HG02852 (cell line): ENCODE measurements at regions not wholly inside any gene's neighbourhood (a gene's known extent, or its start where the extent isn't known, plus 50 kb on each side); places are given as distances from the start of the nearest gene placed in this dataset.
"Not testable (repeated sequence)": the region's sequence is repeated elsewhere in the genome, so short reads cannot be mapped to it uniquely, and the experiment has no call there.

Source experiments
- ATAC-seq: cut with Tn5 transposase; IDR thresholded peaks from one replicate; pipeline ENCODE4 v1.9.1; 2021; ENCODE audit warnings: mild to moderate bottlenecking, moderate library complexity; ENCODE audit not compliant: unreplicated experiment

DNA sequence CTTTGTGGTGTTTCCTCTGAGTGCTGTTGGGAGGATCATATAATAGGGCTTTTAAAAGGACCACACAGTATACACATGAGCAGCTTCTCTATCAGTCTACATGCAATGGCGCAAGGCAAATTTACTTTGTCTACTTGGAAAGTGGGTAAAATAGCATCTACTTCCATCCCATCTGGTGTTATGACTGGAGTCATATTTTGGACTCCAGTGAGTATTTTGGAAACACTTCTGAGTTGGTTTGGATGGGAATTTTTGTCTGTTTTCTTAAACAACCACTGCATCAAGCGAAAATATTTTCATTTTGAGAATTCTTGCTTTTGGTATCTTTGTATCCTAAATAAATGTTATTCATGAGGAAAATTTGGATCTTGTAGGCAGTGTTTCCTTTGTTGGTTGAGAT is 220.8 kb downstream of the NMUR2 start:
- no peak for ATAC-seq

- ATAC-seq: no peak
These were observed 223.6 kb downstream of the NMUR2 start for GRCh38 chr5:152181461-152181860.

DNA sequence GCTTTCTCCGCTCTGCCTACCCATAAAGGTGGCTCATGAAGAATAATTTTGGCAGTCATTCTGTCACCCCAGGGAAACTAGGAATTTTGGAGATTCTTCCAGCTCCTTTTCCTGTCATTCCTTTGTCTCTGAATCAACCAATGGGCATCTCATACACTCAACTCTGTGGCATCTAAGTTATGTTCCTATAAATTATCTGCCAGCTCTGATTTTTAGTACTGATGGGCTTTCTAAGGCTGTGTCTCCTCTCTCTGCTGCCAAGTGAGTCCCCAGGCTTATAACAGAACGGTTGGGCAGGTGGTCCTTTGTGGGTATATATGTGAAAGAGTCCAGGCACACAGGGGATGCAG is 226.8 kb downstream of the NMUR2 start:
- ATAC-seq: no peak

DNA sequence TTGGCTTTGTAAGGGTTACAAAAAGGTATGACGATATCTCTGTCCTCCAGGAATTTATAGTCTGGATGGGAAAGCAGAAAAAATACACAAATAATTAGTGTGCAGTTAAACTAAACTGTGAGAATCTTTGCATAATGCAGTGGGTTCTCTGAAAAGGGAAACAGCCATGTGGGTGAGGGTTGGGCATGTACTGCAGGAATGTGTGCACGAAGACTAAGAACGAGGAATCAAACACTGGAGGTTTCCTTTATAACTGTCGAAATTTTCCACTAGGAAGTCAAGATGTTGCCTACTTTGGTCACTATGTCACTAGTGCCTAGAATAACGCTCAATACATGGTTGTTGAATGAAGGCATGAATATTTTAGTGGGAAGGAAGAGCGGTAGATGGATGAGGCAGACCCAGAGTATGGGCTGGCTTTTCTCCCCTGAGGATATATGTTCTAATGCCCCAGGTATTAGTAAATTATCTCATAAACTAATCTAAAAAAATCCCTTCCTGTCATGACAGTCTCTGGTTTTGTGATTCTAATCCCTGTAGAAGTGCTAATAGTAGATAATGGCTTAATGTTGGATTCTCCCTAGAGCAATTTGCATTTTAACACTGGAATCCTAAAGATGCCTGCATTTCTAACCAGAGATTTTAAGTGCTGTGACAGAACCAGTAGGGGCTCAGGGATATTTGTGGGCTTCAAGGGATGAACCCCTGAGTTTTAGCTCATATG is 227.3 kb downstream of the NMUR2 start:
- no peak for ATAC-seq

DNA sequence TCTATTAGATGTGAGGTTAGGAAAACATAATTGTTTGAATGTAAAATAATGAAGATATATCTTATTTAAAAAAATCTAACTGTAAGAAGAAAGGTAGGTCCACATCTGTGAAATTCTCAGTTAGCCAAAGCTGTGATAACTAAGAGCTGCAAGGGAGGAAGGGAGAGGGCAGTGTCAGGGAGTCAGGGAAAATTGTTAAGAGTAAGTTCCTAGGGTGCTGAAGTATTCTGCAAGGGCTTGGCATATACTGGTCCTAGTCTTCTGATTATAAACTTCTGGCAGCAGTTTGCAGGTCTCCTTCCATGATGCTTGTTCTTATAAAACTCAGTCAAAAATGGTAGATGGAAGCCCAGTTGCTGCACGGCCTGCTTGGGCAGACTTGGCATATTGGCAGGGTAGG is 233.2 kb downstream of the NMUR2 start:
- no peak for ATAC-seq

DNA sequence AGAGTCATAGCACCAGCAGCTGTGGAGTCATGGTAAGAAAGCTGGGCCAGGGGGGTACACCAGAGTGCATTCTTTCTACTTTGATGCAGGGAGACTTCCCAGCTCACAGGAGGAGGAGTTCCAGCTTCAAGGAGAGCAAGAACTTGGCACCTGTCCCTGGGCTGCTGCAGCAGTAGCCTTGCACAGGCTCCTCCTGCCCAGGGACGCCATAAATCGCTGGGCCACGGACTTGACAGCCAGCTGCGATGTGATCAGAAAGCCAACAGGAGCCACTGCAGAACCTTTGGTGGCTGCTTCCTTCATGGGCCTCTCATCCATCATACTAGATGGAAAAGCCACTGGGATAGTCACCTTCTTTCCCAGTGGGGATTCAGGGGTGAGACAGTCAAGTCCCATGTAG is 234.7 kb downstream of the NMUR2 start:
- no peak for ATAC-seq

DNA sequence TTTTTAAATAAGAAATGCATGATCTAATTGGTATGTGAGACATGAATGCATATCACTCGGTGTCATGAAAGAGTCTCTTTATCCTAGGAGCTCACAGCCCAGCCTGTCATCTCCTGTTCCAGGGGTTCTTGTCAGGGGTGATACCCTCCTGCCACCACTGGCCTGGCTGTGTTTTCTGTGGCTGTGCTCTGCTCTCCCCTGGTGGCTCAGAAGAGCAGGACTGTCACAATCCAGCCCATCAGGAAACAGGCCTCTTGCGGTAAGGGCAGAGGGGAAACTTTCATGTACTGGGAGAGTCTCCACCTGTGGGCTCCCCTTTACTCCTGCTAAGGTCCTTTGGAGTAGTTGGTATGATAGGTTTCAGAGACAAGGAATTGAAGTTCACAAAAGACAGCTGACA is 240.2 kb upstream of the GLRA1 start:
- no peak for ATAC-seq

DNA sequence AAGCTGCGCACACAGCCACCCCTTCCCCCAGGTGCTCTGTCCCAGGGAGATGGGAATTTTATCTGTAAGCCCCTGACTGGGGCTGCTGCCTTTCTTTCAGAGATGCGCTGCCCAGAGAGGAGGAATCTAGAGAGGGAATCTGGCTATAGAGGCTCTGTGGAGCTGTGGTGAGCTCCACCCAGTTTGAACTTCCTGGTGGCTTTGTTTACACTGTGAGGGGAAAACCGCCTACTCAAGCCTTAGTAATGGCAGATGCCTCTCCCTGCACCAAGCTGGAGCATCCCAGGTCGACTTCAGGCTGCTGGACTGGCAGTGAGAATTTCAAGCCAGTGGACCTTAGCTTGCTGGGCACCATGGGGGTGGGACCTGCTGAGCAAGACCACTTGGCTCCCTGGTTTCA is 235.2 kb upstream of the GLRA1 start:
- not testable (repeated sequence) for ATAC-seq

GRCh38 chr5:152154452-152154851 is 229.8 kb upstream of the GLRA1 start:
- not testable (repeated sequence) for ATAC-seq

DNA sequence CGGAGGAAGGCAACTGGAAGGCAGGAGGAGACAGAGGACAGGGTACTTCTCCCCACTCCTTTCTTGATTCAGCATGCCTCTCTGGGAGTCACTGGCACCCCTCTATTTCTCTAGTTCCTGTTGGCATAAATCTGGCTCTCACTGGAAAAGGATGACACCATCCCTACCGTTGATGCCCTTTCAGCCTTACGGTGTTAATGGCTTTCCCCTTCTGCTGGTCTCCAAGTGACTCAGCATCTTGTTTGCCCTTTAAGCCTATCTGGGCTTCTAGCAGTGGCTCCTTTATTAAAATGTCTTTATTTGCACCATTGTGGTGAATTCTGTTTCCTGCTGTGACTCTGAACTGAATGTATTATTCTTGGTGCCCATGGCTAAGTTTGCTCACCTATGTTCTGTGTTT is 227.3 kb upstream of the GLRA1 start:
- no peak for ATAC-seq

- no peak for ATAC-seq
These were observed 226.5 kb upstream of the GLRA1 start for GRCh38 chr5:152151113-152151512.

DNA sequence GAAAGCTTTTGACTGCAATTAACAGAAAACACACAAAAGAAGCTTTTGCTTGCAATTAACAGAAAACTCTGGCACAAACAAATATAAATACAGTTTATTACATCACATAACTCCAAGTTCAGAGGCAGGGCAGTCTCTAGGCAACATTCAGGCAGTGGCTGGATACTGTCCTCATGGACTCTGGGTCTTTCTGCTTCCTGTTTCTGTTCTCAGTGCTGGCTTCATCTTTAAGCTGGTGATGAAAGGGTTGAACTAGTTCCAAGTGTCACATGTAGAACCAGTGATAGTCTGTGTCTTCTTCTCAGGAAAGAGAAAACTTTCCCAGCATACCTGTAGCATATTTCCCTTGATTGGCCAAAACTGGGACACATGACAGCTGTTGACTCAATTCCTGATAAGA is 222.6 kb upstream of the GLRA1 start:
- no peak for ATAC-seq

GRCh38 chr5:152146566-152146965 is 221.9 kb upstream of the GLRA1 start:
- ATAC-seq: no peak

DNA sequence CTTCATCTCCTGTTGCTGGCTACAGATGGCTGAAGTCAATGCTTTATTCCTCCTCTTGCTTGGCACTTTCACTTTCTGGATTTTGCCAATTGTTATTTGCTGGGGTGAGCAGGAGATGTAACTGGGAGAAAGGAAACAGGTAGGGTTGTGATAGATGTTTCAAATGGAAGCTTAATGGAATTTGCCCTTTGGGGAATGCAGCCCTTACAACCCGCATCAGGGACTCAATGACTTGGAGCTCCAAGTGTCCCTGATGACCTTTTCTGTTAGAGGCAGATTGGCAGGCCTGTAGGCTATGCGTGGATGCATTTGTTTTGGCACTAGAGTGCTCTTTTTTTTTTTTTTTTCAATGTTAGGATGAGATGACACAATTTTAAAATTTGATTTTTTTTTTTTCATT is 219.9 kb upstream of the GLRA1 start:
- no peak for ATAC-seq

DNA sequence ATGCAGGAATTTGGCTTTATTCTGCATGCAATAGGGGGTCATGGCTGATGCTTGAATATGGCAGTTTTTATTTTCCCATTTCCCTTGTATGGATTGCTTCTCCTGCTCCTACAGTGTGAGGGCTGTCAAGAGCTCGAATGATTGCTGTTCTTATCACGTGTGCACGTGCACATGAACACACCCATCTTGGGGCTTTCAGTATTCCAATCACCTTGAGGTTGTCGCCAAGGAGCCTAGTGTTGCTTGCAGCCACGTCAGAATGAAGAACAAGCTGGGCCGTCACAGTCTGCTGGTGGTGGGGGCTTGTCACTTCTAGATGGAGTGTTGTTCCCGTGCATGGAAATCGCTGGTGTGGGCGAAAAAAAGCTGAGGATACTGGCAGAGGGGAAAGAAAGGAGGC is 219.4 kb upstream of the GLRA1 start:
- no peak for ATAC-seq

DNA sequence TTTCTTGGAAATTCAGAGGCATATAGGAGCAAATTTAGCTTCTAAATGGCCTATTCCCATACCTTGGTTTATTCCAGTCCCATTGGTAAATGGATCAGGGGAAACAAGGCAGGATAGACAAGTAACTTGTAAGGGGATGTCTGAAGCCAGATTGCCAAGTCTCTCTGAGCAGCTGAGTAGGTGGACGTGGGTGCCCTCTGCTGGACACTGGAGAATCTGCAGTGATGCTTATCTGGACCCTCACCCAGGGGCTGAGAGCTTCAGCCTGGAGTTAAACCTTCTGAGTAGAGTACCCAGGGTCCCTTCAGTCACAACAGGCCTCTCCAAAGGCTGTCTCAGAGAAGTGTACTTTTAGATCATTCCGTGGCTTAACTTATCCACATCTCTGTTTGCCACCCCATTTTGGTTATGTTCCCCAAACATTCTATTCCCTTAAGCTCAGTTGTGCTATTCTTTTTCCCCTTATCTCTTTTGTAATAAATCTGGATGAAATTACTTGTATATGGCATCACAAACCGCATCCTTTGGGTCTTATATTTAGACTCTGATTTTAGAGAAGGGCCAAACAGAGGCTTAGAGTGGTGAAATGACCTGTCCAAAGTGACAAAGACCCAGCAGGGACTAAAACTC is 218.3 kb upstream of the GLRA1 start:
- ATAC-seq: peak; percentile 87

DNA sequence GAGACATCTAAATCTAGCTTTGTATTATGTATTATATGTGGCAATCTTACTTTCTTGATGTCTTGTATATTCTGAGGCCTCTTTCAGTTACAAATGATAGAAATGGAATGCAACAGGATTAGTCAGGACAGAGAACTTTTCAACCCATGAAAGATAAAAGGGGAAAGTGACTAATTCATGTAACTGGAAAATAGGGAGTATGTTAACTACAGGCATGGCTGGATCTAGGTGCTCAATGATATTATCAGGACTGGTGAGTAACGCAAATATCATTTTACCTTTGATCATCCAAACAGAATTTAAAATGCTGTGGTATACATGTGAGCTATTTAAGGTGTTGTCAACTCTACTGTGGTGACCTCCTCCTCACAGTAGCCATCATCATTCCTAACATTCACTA is 215.7 kb upstream of the GLRA1 start:
- ATAC-seq: no peak

DNA sequence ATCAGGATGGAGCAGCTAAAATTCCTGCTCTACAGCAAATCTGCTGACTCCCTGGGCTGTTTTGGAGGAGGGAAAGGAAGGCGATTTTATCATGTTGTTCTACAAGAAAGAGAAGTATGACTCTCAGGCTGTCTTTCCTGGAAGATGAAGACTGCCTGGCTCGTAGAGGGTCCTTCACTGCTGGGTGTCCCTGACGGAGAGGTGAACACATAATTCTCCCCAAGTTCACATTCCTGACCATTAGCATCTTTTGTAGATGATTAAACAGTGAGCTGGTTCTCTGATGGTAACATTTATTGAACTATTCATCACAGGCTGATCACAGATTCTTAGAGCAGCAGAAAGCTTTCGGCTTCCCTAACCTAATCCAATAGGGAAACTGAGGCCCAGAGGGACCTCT is 212.4 kb upstream of the GLRA1 start:
- ATAC-seq: no peak

- ATAC-seq: no peak
These were observed 211.7 kb upstream of the GLRA1 start for GRCh38 chr5:152136321-152136720.

DNA sequence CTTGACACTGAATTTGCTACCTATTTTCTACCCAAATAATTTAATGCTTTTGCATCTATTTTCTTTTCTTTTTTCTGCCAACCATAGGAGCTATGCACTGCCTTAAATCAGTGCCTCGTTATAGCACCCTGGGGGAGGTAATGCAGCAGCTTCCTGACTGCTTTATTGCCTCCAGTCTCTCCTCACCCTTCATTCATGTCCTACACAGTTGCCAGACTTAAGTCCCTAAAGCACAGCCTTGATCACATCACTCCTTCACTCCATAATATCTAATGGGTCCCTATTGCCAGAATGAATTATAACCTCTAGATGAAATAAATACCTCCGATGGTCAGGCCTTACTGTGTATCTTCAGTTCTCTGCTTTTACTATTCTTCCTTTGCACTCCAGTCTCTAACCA is 211.2 kb upstream of the GLRA1 start:
- no peak for ATAC-seq

GRCh38 chr5:152125661-152126205 is 201.1 kb upstream of the GLRA1 start:
- ATAC-seq: no peak

- no peak for ATAC-seq
These were observed 199.9 kb upstream of the GLRA1 start for GRCh38 chr5:152124409-152125041.
